IMR-90 (cell line): ENCODE measurements at regions not wholly inside any gene's neighbourhood (a gene's known extent, or its start where the extent isn't known, plus 50 kb on each side); places are given as distances from the start of the nearest gene placed in this dataset.
A peak's percentile ranks its signal among the peaks of the same experiment; 100 is the strongest.

Source experiments
- ATAC-seq: fragments of 200-7000 bp; cut with Tn5 transposase; 2 replicates; pipeline ENCODE4 v1.9.1; 2020; ENCODE audit warnings: low read depth, mild to moderate bottlenecking, moderate library complexity
- BruUV-seq: library from RNA; stranded (reverse); fragments of 400-500 nt; replicated peaks from 2 replicates; lab custom pipeline; 2021; lab: Mats Ljungman, UMichigan
- CTCF ChIA-PET: fragments of 300-600 bp; formaldehyde crosslinking; extraction: SDS; loops from one replicate; lab custom pipeline; 2021; ENCODE audit warnings: antibody characterized with exemption; lab: Yijun Ruan, JAX
- POLR2A ChIA-PET: fragments of 300-600 bp; sonication (Branson Sonifier 250); formaldehyde crosslinking; loops from one replicate; lab custom pipeline; 2022; ENCODE audit warnings: antibody characterized with exemption; ENCODE audit not compliant: unreplicated experiment; lab: Charles Lee
- DNase-seq: peaks from one replicate; pipeline ENCODE4 v3.0.0; 2013
- H2AFZ ChIP-seq: replicated peaks from 2 replicates; pipeline ENCODE3; 2013; ENCODE audit warnings: low read length, mild to moderate bottlenecking; ENCODE audit not compliant: poor library complexity
- H2AK5ac ChIP-seq: 2 replicates; pipeline ENCODE4 v1.6.1; 2013; ENCODE audit warnings: low read depth, low read length, inconsistent platforms
- H2AK9ac ChIP-seq: replicated peaks from 2 replicates; pipeline ENCODE3; 2013; ENCODE audit warnings: mild to moderate bottlenecking, low read depth, low read length, moderate library complexity; ENCODE audit not compliant: poor library complexity
- H2BK120ac ChIP-seq: 2 replicates; pipeline ENCODE4 v1.6.1; 2013; ENCODE audit warnings: low read depth, low read length, inconsistent platforms
- H2BK15ac ChIP-seq: 3 replicates; pipeline ENCODE4 v1.6.1; 2013; ENCODE audit warnings: low read depth, low read length, inconsistent platforms
- H2BK20ac ChIP-seq: 2 replicates; pipeline ENCODE4 v1.6.1; 2013; ENCODE audit warnings: low read depth, mild to moderate bottlenecking, inconsistent platforms, low read length, moderate library complexity
- H2BK5ac ChIP-seq: 2 replicates; pipeline ENCODE4 v1.6.1; 2013; ENCODE audit warnings: mild to moderate bottlenecking, low read depth, low read length, inconsistent platforms; ENCODE audit not compliant: poor library complexity, severe bottlenecking
- H3K14ac ChIP-seq: replicated peaks from 2 replicates; pipeline ENCODE4 v1.6.1; 2013; ENCODE audit warnings: low read depth, low read length, inconsistent platforms
- H3K18ac ChIP-seq: 2 replicates; pipeline ENCODE4 v1.6.1; 2013; ENCODE audit warnings: low read depth, low read length, control low read depth
- H3K23ac ChIP-seq: 2 replicates; pipeline ENCODE4 v1.6.1; 2013; ENCODE audit warnings: low read depth, low read length, inconsistent platforms
- H3K27ac ChIP-seq: 2 replicates; pipeline ENCODE4 v1.5.1; 2013; ENCODE audit warnings: mild to moderate bottlenecking, control low read depth, low read length; ENCODE audit not compliant: insufficient read depth
- H3K27me3 ChIP-seq: 2 replicates; pipeline ENCODE4 v1.6.1; 2013; ENCODE audit warnings: low read length; ENCODE audit not compliant: control insufficient read depth, insufficient read depth
- H3K36me3 ChIP-seq: 2 replicates; pipeline ENCODE4 v1.6.1; 2013; ENCODE audit warnings: low read length, mixed read lengths; ENCODE audit not compliant: control insufficient read depth, insufficient read depth
- H3K4ac ChIP-seq: 2 replicates; pipeline ENCODE4 v1.6.1; 2013; ENCODE audit warnings: low read depth, low read length, inconsistent platforms
- H3K4me1 ChIP-seq: 2 replicates; pipeline ENCODE4 v1.6.1; 2013; ENCODE audit warnings: low read length, mixed read lengths; ENCODE audit not compliant: control insufficient read depth, insufficient read depth
- H3K4me2 ChIP-seq: 2 replicates; pipeline ENCODE4 v1.6.1; 2013; ENCODE audit warnings: low read depth, mild to moderate bottlenecking, control low read depth, low read length, moderate library complexity
- H3K4me3 ChIP-seq: 2 replicates; pipeline ENCODE4 v1.5.1; 2013; ENCODE audit warnings: low read depth, mild to moderate bottlenecking, control low read depth, low read length, moderate library complexity; ENCODE audit not compliant: insufficient read depth
- H3K56ac ChIP-seq: 2 replicates; pipeline ENCODE4 v1.6.1; 2013; ENCODE audit warnings: low read length, inconsistent platforms; ENCODE audit not compliant: insufficient read depth; ENCODE audit errors: extremely low read depth
- H3K79me1 ChIP-seq, 2 experiments: 2 replicates each; pipeline ENCODE4 v1.6.1; 2013; ENCODE audit warnings: low read length in 2 of 2, inconsistent platforms in 1 of 2, low read depth in 1 of 2
- H3K9ac ChIP-seq: 2 replicates; pipeline ENCODE4 v1.6.1; 2013; ENCODE audit warnings: low read depth, low read length, control low read depth
- H3K9me1 ChIP-seq: 2 replicates; pipeline ENCODE4 v1.6.1; 2013; ENCODE audit warnings: low read length, inconsistent platforms; ENCODE audit not compliant: insufficient read depth
- H3K9me3 ChIP-seq: 2 replicates; pipeline ENCODE4 v1.6.1; 2013; ENCODE audit warnings: low read length; ENCODE audit not compliant: control insufficient read depth, insufficient read depth
- H4K20me1 ChIP-seq: 2 replicates; pipeline ENCODE4 v1.6.1; 2013; ENCODE audit warnings: low read length, inconsistent platforms; ENCODE audit not compliant: insufficient read depth
- H4K5ac ChIP-seq: 2 replicates; pipeline ENCODE4 v1.6.1; 2013; ENCODE audit warnings: mild to moderate bottlenecking, low read depth, low read length, control low read depth
- H4K8ac ChIP-seq, 2 experiments: 2 replicates each; pipeline ENCODE4 v1.6.1; 2013; ENCODE audit warnings: low read depth in 2 of 2, low read length in 2 of 2, control low read depth in 1 of 2, inconsistent platforms in 1 of 2
- H4K91ac ChIP-seq: 2 replicates; pipeline ENCODE4 v1.6.1; 2013; ENCODE audit warnings: low read depth, low read length, inconsistent platforms; ENCODE audit not compliant: insufficient read depth
- CEBPB ChIP-seq: IDR thresholded peaks from 2 replicates; pipeline ENCODE4 v1.6.1; 2012; ENCODE audit warnings: low read depth, low read length, improper control_type of control experiment
- CHD1 ChIP-seq: IDR thresholded peaks from 2 replicates; pipeline ENCODE4 v1.6.1; 2012; ENCODE audit warnings: low read depth, low read length, improper control_type of control experiment
- MAZ ChIP-seq: IDR thresholded peaks from 2 replicates; pipeline ENCODE4 v1.6.1; 2012; ENCODE audit warnings: low read depth, mild to moderate bottlenecking, low read length, improper control_type of control experiment, moderate library complexity, borderline replicate concordance
- MXI1 ChIP-seq: IDR thresholded peaks from 2 replicates; pipeline ENCODE4 v1.6.1; 2012; ENCODE audit warnings: low read depth, mild to moderate bottlenecking, low read length, moderate library complexity, borderline replicate concordance
- NFE2L2 ChIP-seq: fragments of 150-350 bp; IDR thresholded peaks from 2 replicates; pipeline ENCODE4 v1.6.1; 2016; ENCODE audit warnings: low read depth, mild to moderate bottlenecking, low read length
- RAD21 ChIP-seq: IDR thresholded peaks from 2 replicates; pipeline ENCODE4 v1.6.1; 2012; ENCODE audit warnings: low read length, improper control_type of control experiment
- RFX5 ChIP-seq: IDR thresholded peaks from 2 replicates; pipeline ENCODE4 v1.8.0; 2012; ENCODE audit warnings: low read depth, mild to moderate bottlenecking, low read length, moderate library complexity
- USF2 ChIP-seq: fragments of 150-350 bp; IDR thresholded peaks from 2 replicates; pipeline ENCODE4 v1.6.1; 2017; ENCODE audit warnings: mild to moderate bottlenecking, antibody characterized with exemption, low read length, low read depth
- WGBS, 2 experiments: methylation state at CpG; one replicate each; pipeline versions ENCODE4 v1.1.5 to v1.1.7; 2013; ENCODE audit warnings: missing lambda C conversion rate in 2 of 2; ENCODE audit not compliant: insufficient read length in 1 of 2; ENCODE audit errors: extremely low coverage in 2 of 2; 5-methylcytosine and 5-hydroxymethylcytosine counted together
- dilution Hi-C: fragments of 300-500 bp; cut with HindIII; formaldehyde crosslinking; loops from one replicate; pipeline ENCODE4 v1.14.3; 2018; ENCODE audit warnings: low sequenced_read_pairs; ENCODE audit not compliant: unreplicated experiment
- in situ Hi-C: fragments of 300-500 bp; cut with MboI; formaldehyde crosslinking; loops from 3 replicates; pipeline ENCODE4 v1.14.3; 2019; ENCODE audit warnings: low sequenced_read_pairs, inconsistent platforms, mixed read lengths
- intact Hi-C: fragments of 100-400 bp; cut with micrococcal nuclease; formaldehyde crosslinking; loops from 2 replicates; pipeline ENCODE4 v1.10.0; 2022

GRCh38 chr6:14278006-14278405 lies 160.4 kb downstream of the CD83 start:
- no peak overlapping the region for H3K4me2 ChIP-seq
- ChIA-PET CTCF (no interaction called here), POLR2A (no interaction called here)
- H3K23ac ChIP-seq = no peak overlapping the region
- no peak overlapping the region for H2BK5ac ChIP-seq
- H3K4me1 ChIP-seq = no peaks in the 10 kb centered on the region
- H3K18ac ChIP-seq = no peak overlapping the region
- intact Hi-C loops (no loop called here), in situ Hi-C loops (no loop called here), dilution Hi-C loops (no loop called here)
- H2AK9ac ChIP-seq = no peak overlapping the region
- H4K5ac ChIP-seq = no peak overlapping the region
- H3K14ac ChIP-seq = no peak overlapping the region
- H3K27me3 ChIP-seq = peaks cover 4% of the 10 kb centered on the region; the same call in 1 of the 2 replicates
- H2BK120ac ChIP-seq = no peak overlapping the region
- no peak overlapping the region for H3K56ac ChIP-seq
- DNase-seq = peak; percentile 8
- H2BK15ac ChIP-seq = no peak overlapping the region
- no peaks in the 10 kb centered on the region; the same call in 1 of the 2 replicates for H3K9me3 ChIP-seq
- H2AK5ac ChIP-seq = no peak overlapping the region
- no peak overlapping the region for H3K4ac ChIP-seq
- H4K20me1 ChIP-seq = no peaks in the 10 kb centered on the region
- H3K79me1 ChIP-seq = no peaks in the 10 kb centered on the region
- no peaks in the 10 kb centered on the region for H3K36me3 ChIP-seq
- H2BK20ac ChIP-seq = no peak overlapping the region
- no TSS peak for BruUV-seq
- H4K8ac ChIP-seq = no peak overlapping the region
- no peak overlapping the region for H3K9ac ChIP-seq
- no peak overlapping the region for H3K27ac ChIP-seq
- no peak overlapping the region for H2AFZ ChIP-seq
- WGBS, 2 experiments = no CpG with 5 or more reads among the region's 5 CpGs
- no peak overlapping the region for H3K4me3 ChIP-seq
- TF ChIP-seq CHD1 (no peak), RAD21 (no peak), MAZ (no peak), USF2 (no peak), CEBPB (no peak), RFX5 (no peak), MXI1 (no peak), NFE2L2 (no peak)
- no peak overlapping the region for H4K91ac ChIP-seq
- ATAC-seq = no peak
- H3K9me1 ChIP-seq = no peaks in the 10 kb centered on the region
